EL (cell line): ENCODE measurements at regions not wholly inside any gene's neighbourhood (a gene's known extent, or its start where the extent isn't known, plus 50 kb on each side); places are given as distances from the start of the nearest gene placed in this dataset.

ENCODE experiments used
- DNase-seq: peaks from one replicate; pipeline ENCODE4 v3.0.0-alpha.2; 2016

GRCh38 chr6:95071464-95071863 lies 505.9 kb upstream of the MANEA start:
- no peak for DNase-seq

- DNase-seq, result no peak
Observed at GRCh38 chr6:95078457-95078856, 498.9 kb upstream of the MANEA start.

GRCh38 chr6:95081231-95081630 lies 496.1 kb upstream of the MANEA start:
- no peak for DNase-seq

GRCh38 chr6:95081949-95082348 lies 495.4 kb upstream of the MANEA start:
- DNase-seq, result no peak

- DNase-seq, result no peak
Observed at GRCh38 chr6:95083506-95083905, 493.8 kb upstream of the MANEA start.

- DNase-seq, result no peak
Observed at GRCh38 chr6:95084867-95085266, 492.5 kb upstream of the MANEA start.

GRCh38 chr6:95087394-95088097 lies 489.8 kb upstream of the MANEA start:
- no peak for DNase-seq

GRCh38 chr6:95091823-95092436 lies 485.4 kb upstream of the MANEA start:
- DNase-seq, result peak; percentile 2

GRCh38 chr6:95093154-95093553 lies 484.2 kb upstream of the MANEA start:
- no peak for DNase-seq

GRCh38 chr6:95094751-95095663 lies 482.3 kb upstream of the MANEA start:
- DNase-seq, result no peak

GRCh38 chr6:95095855-95096254 lies 481.5 kb upstream of the MANEA start:
- DNase-seq, result no peak

- DNase-seq, result no peak
Observed at GRCh38 chr6:95099410-95099809, 477.9 kb upstream of the MANEA start.

- DNase-seq, result no peak
Observed at GRCh38 chr6:95109212-95109611, 468.1 kb upstream of the MANEA start.

- DNase-seq, result no peak
Observed at GRCh38 chr6:95110767-95111166, 466.6 kb upstream of the MANEA start.

GRCh38 chr6:95117236-95117635 lies 460.1 kb upstream of the MANEA start:
- DNase-seq, result no peak

- DNase-seq, result no peak
Observed at GRCh38 chr6:95119927-95120326, 457.4 kb upstream of the MANEA start.

GRCh38 chr6:95120984-95121383 lies 456.4 kb upstream of the MANEA start:
- DNase-seq, result no peak

- no peak for DNase-seq
Observed at GRCh38 chr6:95127261-95127660, 450.1 kb upstream of the MANEA start.

- DNase-seq, result no peak
Observed at GRCh38 chr6:95128439-95128838, 448.9 kb upstream of the MANEA start.

- no peak for DNase-seq
Observed at GRCh38 chr6:95128947-95129346, 448.4 kb upstream of the MANEA start.

GRCh38 chr6:95133578-95133977 lies 443.8 kb upstream of the MANEA start:
- no peak for DNase-seq

- DNase-seq, result no peak
Observed at GRCh38 chr6:95135182-95135581, 442.2 kb upstream of the MANEA start.

GRCh38 chr6:95142101-95142500 lies 435.2 kb upstream of the MANEA start:
- DNase-seq, result no peak
